MM.1S (cell line): ENCODE measurements at regions not wholly inside any gene's neighbourhood (a gene's known extent, or its start where the extent isn't known, plus 50 kb on each side); places are given as distances from the start of the nearest gene placed in this dataset.

Source experiments
- EZH2 ChIP-seq: fragments of 300-600 bp; sonication (generic); optimal IDR thresholded peaks from 2 replicates; pipeline ENCODE3; 2017; ENCODE audit warnings: low read depth, mild to moderate bottlenecking, antibody characterized with exemption, low read length, mixed read lengths
- TF ChIP-seq, protein P1 (sequence below): fragments of 300-600 bp; sonication (generic); IDR thresholded peaks from 2 replicates; pipeline ENCODE4 v1.5.1; 2016; ENCODE audit warnings: antibody characterized with exemption, low read length, mixed read lengths

DNA sequence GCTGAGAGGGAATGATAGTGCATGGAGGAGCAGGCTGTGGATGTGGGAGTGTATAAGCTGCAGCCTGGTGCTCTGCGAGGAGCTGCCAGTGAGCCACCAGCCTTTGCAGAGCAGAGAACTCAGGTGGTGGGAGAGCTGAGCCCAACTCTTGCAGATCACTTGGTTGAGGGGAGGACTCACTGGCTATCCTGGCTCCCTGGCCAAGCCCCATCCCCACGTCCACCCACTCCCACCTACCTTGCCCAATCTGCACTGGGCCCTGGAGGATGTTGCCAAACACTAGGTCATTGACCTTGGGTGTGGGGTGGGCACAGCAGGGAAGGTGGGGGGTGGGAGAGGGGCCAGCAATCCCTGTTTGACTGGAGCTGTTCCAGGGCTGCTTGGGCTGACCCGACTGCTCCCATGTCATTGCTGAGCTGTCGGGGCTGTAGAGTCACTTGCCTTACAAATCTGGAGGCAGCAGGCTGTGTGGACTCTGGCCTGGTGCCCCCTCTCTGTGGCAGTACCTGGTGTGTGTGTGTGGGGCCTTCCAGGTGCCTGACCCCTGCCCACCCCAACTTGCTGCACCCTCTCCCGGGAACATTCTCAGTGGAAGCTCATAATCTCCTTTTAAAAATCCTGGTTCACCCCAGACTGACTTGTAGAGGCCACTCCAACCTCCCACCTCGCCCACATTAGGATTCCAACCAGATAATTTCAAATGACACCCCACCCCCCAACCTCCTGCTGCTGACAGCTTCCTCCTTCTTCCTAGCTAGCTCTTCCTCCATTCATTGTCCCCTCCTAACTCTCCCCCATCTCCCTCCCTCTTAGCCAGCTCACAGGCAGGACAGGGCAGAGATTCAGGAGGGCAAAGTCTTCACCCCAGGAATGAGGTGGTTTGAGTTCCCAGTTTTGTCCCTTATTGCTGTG lies 162.3 kb downstream of the MRPL14 start:
- TF ChIP-seq EZH2, result no peak
- TF ChIP-seq, protein P1, sequence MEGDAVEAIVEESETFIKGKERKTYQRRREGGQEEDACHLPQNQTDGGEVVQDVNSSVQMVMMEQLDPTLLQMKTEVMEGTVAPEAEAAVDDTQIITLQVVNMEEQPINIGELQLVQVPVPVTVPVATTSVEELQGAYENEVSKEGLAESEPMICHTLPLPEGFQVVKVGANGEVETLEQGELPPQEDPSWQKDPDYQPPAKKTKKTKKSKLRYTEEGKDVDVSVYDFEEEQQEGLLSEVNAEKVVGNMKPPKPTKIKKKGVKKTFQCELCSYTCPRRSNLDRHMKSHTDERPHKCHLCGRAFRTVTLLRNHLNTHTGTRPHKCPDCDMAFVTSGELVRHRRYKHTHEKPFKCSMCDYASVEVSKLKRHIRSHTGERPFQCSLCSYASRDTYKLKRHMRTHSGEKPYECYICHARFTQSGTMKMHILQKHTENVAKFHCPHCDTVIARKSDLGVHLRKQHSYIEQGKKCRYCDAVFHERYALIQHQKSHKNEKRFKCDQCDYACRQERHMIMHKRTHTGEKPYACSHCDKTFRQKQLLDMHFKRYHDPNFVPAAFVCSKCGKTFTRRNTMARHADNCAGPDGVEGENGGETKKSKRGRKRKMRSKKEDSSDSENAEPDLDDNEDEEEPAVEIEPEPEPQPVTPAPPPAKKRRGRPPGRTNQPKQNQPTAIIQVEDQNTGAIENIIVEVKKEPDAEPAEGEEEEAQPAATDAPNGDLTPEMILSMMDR, result no peak
